ENCODE measurements at regions not wholly inside any gene's neighbourhood (a gene's known extent, or its start where the extent isn't known, plus 50 kb on each side); places are given as distances from the start of the nearest gene placed in this dataset.

- no peak for TF ChIP-seq CTCF (tag by site-specific recombination; IDR thresholded peaks at IDR 0.05)
- no peak for TF ChIP-seq ZSCAN5A (tag by site-specific recombination; IDR thresholded peaks at IDR 0.05)
- no peak for TF ChIP-seq ZNF24 (tag by site-specific recombination; IDR thresholded peaks at IDR 0.05)
Observed at GRCh38 chr10:108791030-108791429, 1132.3 kb downstream of the XPNPEP1 start.
